NCI-H748 (cell line): ENCODE measurements at regions not wholly inside any gene's neighbourhood (a gene's known extent, or its start where the extent isn't known, plus 50 kb on each side); places are given as distances from the start of the nearest gene placed in this dataset.
"Not testable (repeated sequence)": the region's sequence is repeated elsewhere in the genome, so short reads cannot be mapped to it uniquely, and the experiment has no call there.

Experiments used
- DNase-seq: peaks from one replicate; lab custom pipeline; 2025; ENCODE audit not compliant: unreplicated experiment; lab: John Stamatoyannopoulos, UW

GRCh38 chr2:175372704-175373701, 191.5 kb upstream of the ATP5MC3 start:
- DNase-seq = no peak

DNA sequence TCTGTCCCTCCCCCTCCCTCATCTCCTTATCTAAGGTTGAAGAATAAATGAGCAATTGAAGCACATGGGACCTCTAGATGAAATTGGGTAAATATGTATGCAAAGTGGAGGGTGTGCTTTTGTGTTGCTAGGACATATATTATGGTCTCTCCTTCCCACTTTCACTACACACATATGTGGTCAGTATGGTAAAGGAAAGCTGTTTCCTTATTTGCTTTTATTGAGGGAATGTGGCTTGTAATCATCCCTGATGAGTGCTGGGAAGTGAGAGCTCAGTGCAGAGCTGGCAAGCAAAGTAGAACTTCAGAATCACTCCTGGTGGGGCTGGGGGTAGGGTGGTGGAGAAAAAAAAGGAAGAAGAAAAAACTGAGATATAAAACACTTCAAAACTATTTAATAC, 189.9 kb upstream of the ATP5MC3 start:
- no peak for DNase-seq

DNA sequence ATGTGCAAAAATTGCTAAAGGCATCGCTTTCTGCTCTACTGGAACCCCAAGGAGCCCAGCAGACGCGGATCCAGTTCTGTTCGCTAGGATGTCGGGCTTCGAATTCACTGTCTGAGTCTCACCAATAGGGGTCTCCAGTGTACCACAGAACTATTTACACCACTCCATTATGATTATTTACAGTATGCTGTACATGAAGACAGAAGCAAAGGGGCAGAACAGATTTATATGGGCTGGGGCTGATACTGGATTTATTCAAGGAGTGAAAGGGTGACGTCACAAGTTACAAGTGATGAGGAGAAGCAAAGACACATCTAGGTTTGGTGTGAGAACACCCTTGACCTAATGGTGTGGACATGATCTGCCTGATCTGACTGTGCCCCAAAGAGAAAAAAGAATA, 185.3 kb upstream of the ATP5MC3 start:
- peak; percentile 85 for DNase-seq

DNA sequence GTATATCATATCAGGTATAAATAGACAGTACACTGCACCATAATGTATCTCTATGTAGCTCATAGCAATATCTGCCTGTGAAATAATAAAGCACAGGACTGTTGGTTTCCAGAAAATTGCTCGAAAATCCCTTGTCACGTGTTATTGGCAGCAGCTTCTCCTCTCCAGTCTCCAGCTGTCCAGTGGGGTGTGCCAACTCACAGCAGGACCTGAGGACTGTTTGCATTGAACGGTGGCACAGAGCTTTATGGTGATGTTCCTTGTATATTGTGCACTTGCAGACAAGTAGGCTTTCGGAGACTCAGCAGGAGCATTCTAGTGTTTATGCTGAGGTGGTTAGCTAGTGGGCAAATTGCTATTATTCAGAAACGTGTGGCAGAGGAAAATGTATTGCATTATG, 182.2 kb upstream of the ATP5MC3 start:
- peak; percentile 98 for DNase-seq

GRCh38 chr2:175362331-175362730, 180.8 kb upstream of the ATP5MC3 start:
- peak; percentile 73 for DNase-seq

GRCh38 chr2:175359710-175360109, 178.2 kb upstream of the ATP5MC3 start:
- no peak for DNase-seq

GRCh38 chr2:175356901-175357300, 175.4 kb upstream of the ATP5MC3 start:
- DNase-seq = no peak

- no peak for DNase-seq
These were observed 173.7 kb upstream of the ATP5MC3 start for GRCh38 chr2:175355246-175355645.

DNA sequence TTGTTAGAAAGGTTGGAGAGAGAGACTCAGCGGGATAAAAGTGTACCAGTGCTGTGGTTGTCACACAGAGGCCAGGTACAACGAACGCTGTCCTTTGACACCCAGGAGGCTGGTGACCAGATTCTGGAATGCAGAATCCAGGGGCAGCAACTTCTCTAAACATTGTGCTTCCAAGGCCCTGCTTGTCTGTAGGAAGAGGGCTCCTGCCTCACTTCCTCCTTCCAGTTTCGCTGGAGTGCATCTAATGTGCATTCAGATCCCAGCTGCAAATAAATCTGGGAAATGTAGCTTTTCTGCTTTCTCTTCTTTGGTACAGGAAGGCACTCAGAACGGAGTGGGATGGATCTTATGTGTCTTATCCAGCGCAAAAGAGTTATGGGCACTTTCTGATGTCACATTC, 171.8 kb upstream of the ATP5MC3 start:
- DNase-seq = no peak

GRCh38 chr2:175351512-175351911, 170.0 kb upstream of the ATP5MC3 start:
- DNase-seq = no peak

GRCh38 chr2:175350105-175350504, 168.6 kb upstream of the ATP5MC3 start:
- no peak for DNase-seq

DNA sequence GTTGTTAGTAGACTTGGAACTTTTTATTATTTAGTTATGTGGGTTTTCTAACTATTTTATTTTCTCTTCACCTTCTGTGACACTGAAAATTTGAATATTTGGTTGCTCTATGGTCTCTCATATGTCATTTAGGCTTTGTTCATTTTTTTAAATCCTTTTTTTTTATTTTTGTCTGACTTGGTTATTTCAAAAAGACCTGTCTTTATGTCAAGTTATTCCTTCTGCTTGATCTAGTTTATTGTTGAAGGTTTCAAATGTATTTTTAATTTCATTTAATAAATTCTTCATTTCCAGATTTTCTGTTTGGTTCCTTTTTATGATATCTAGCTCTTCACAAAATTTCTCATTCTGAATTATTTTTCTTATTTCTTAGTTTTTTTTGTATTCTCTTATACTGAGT, 160.6 kb upstream of the ATP5MC3 start:
- DNase-seq = no peak

- no peak for DNase-seq
These were observed 148.7 kb upstream of the ATP5MC3 start for GRCh38 chr2:175330195-175330594.

- peak; percentile 4 for DNase-seq
These were observed 145.3 kb upstream of the ATP5MC3 start for GRCh38 chr2:175326801-175327200.

DNA sequence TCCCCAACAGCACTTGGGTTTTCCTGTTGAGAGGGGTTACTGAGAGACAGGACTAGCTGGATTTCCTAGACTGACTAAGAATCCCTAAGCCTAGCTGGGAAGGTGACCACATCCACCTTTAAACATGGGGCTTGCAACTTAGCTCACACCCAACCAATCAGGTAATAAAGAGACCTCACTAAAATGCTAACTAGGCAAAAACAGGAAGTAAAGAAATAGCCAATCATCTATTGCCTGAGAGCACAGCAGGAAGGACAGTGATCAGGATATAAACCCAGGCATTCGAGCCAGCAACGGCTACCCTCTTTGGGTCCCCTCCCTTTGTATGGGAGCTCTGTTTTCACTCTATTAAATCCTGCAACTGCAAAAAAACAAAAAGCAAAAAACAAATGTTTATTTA, 144.7 kb upstream of the ATP5MC3 start:
- not testable (repeated sequence) for DNase-seq

DNA sequence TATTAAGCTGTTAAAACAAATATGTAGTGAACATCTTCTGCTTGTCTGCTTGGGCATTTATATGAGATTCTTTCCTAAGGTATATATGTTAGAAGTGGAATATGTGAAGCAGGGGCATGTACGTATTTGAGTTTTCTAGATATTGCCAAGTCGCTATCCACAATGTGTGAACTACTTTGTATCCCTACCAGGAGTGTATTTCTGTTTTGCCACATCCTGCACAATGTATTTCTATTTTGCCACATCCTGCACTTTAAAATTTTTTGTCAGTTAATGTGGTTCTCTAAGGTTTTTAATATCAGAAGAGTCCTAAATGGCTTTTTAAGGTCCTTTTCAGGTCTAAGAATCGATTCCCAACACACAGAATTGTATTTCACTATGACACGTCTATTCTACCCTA, 141.7 kb upstream of the ATP5MC3 start:
- no peak for DNase-seq

DNA sequence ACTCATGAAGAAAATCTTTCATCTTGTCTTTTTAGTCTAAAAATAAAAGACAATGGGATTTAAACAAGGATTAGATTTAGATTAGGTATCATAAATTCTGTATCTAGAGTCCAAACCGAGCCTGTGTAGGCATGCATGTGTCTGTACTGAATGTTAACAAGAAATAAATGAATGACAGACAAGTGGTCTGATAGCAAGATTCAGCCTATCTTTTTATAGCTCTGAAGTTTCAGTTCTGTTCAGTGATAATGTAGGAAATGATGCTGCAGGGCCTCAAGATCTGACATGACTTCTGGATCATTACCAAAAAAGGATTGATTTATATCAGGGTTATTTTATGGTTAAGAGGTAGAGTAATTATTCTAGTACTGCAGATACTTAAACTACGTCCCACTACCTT, 137.0 kb upstream of the ATP5MC3 start:
- DNase-seq = no peak

DNA sequence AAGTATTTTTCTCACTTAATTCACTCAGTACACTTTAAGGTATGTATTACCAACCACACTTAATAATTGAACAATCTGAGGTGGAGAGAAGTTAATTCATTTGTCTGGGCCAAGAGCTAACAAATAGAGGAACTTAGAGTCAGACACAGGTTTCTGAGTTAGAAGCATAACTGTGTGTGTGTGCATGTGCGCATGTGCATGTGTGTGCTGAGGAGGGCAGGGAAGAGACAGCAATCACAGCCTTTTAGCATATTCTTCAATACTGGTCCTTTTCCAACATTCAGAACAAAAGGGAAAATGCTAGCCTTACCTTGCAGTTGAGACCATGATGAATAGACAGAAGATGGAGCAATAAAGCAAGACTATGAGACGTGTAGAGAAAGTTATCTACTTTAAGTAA, 136.2 kb upstream of the ATP5MC3 start:
- no peak for DNase-seq

- no peak for DNase-seq
These were observed 130.6 kb upstream of the ATP5MC3 start for GRCh38 chr2:175312137-175312536.

DNA sequence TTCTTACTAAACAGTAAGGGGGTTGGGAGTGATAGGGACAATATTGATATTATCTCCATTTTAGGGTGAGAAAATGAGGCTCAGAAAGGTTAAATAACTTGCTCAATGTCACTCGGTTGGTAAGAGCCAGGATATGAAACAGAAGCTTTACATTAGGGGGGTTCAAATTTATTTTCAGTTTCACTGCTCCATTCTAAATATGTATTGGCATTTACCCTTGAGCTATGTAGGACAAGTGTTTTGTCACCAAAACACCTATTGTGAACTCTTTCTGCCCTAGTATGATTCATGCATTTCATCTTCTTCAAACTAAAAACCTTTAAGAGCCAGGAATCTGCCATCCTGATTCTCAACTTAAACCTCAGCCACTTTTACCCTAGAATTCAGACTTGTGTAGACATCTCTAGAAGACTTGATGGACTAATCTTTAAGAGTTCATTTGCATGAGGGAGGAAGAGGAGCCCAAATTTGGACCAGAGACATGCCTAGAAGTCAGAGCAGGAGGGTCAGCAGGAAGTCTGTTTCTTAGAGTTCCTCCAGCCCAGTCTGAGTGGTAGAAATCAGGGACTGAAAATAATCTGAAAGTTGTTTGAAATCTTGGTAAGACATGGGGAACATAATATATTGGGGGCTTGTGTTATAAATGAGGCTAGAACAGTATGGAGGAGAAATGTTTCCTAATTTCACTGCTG, 129.4 kb upstream of the ATP5MC3 start:
- DNase-seq = no peak

DNA sequence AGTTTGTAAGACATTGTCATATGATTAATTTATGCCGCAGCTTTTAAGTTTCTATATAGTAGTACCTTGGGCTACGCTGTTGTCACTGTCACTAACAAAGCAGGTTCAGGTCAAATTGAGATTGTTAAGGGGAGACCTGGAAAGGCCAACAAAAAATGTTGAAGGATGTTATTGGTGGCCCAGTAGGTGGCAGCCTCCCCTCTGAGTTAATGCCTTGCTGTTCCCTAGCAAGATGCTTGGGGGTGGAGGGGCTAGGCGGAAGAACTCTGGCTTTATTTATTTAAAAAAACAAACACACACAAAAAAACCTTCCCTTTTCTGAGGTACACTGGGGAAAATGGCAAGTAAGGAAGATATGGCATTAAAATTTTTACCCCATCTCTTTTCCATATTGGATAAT, 128.3 kb upstream of the ATP5MC3 start:
- DNase-seq = peak; percentile 76

- DNase-seq = no peak
These were observed 126.5 kb upstream of the ATP5MC3 start for GRCh38 chr2:175308005-175308404.
